K562 (cell line): ENCODE measurements at regions not wholly inside any gene's neighbourhood (a gene's known extent, or its start where the extent isn't known, plus 50 kb on each side); places are given as distances from the start of the nearest gene placed in this dataset.
A peak's percentile ranks its signal among the peaks of the same experiment; 100 is the strongest.

Source experiments
- CAMTA2 ChIP-seq: fragments of 250-450 bp; sonication (Bioruptor Pico); conservative IDR thresholded peaks from 2 replicates; pipeline ENCODE4 v1.5.1; 2022
- CBFA2T2 ChIP-seq: fragments of 450-650 bp; conservative IDR thresholded peaks from 2 replicates; pipeline ENCODE4 v1.6.1; 2017; ENCODE audit warnings: mild to moderate bottlenecking
- EGR1 ChIP-seq: fragments of 450-650 bp; conservative IDR thresholded peaks from 2 replicates; pipeline ENCODE4 v1.6.1; 2017; ENCODE audit warnings: mild to moderate bottlenecking
- EP400 ChIP-seq: fragments of 450-650 bp; IDR thresholded peaks from 2 replicates; pipeline ENCODE4 v1.6.1; 2017; ENCODE audit warnings: antibody characterized with exemption, mild to moderate bottlenecking, moderate library complexity
- GABPB2 ChIP-seq: fragments of 250-450 bp; sonication (Bioruptor Pico); conservative IDR thresholded peaks from 2 replicates; pipeline ENCODE4 v1.5.1; 2021; ENCODE audit warnings: mild to moderate bottlenecking
- POLR3A ChIP-seq: IDR thresholded peaks from 2 replicates; pipeline ENCODE4 v1.6.1; 2011; ENCODE audit warnings: borderline replicate concordance, mild to moderate bottlenecking, moderate library complexity; ENCODE audit not compliant: insufficient read length, insufficient read depth; ENCODE audit errors: extremely low read depth
- RAD51 ChIP-seq: fragments of 450-650 bp; IDR thresholded peaks from 2 replicates; pipeline ENCODE4 v1.7.1; 2016; ENCODE audit warnings: low read depth, mild to moderate bottlenecking, borderline replicate concordance
- RBFOX2 ChIP-seq: fragments of 200-400 bp; formaldehyde crosslinking; IDR thresholded peaks from 2 replicates; pipeline ENCODE4 v1.6.1; 2017; ENCODE audit warnings: low read depth, mild to moderate bottlenecking, low read length, moderate library complexity
- RBM22 ChIP-seq: fragments of 200-400 bp; formaldehyde crosslinking; IDR thresholded peaks from 2 replicates; pipeline ENCODE4 v1.6.1; 2018; ENCODE audit warnings: low read length, low read depth; ENCODE audit not compliant: poor library complexity, severe bottlenecking
- SMARCA4 ChIP-seq: fragments of 450-650 bp; IDR thresholded peaks from 2 replicates; pipeline ENCODE4 v1.6.1; 2016
- SRSF7 ChIP-seq: fragments of 200-400 bp; formaldehyde crosslinking; optimal IDR thresholded peaks from 2 replicates; pipeline ENCODE3; 2017; ENCODE audit warnings: mild to moderate bottlenecking, low read depth, low read length
- TRIM25 ChIP-seq: fragments of 450-650 bp; IDR thresholded peaks from 2 replicates; pipeline ENCODE4 v1.7.0; 2016; ENCODE audit warnings: borderline replicate concordance
- USF1 ChIP-seq: sonication (generic); formaldehyde crosslinking; IDR thresholded peaks from 2 replicates; pipeline ENCODE4 v1.9.0; 2022; ENCODE audit warnings: mild to moderate bottlenecking, missing genetic modification reagents
- ZFP1 ChIP-seq: fragments of 450-650 bp; formaldehyde crosslinking; IDR thresholded peaks from 2 replicates; pipeline ENCODE4 v1.4.0; 2020; ENCODE audit warnings: mild to moderate bottlenecking, mixed read lengths
- ZNF212 ChIP-seq: fragments of 450-650 bp; formaldehyde crosslinking; IDR thresholded peaks from 2 replicates; pipeline ENCODE4 v1.4.0; 2020; ENCODE audit warnings: mild to moderate bottlenecking
- ZNF407 ChIP-seq: fragments of 450-650 bp; IDR thresholded peaks from 2 replicates; pipeline ENCODE4 v1.6.1; 2016; ENCODE audit warnings: low read depth
- ZNF41 ChIP-seq: fragments of 250-450 bp; sonication (Bioruptor Pico); conservative IDR thresholded peaks from 2 replicates; pipeline ENCODE4 v1.4.0; 2020; ENCODE audit warnings: mild to moderate bottlenecking
- ZNF57 ChIP-seq: fragments of 450-650 bp; formaldehyde crosslinking; IDR thresholded peaks from 2 replicates; pipeline ENCODE4 v1.4.0; 2020; ENCODE audit warnings: mild to moderate bottlenecking, moderate library complexity

- TF ChIP-seq ZNF407 (no peak), RBM22 (no peak), SMARCA4 (peak; percentile 73), POLR3A (no peak), GABPB2 (no peak), ZNF57 (CRISPR knock-in tag) (no peak), EP400 (peak; percentile 23; the same call in 1 of the 2 replicates), ZFP1 (CRISPR knock-in tag) (no peak), TRIM25 (no peak), RBFOX2 (no peak), USF1 (CRISPR knock-in tag) (no peak), CBFA2T2 (peak; percentile 83), SRSF7 (no peak), EGR1 (no peak), CAMTA2 (CRISPR knock-in tag) (no peak), ZNF41 (CRISPR knock-in tag) (no peak), ZNF212 (CRISPR knock-in tag) (no peak), RAD51 (no peak)
Measured at GRCh38 chr3:193928354-193929209, 207.4 kb upstream of the HES1 start (continued).
